H1 (cell line): ENCODE measurements at regions not wholly inside any gene's neighbourhood (a gene's known extent, or its start where the extent isn't known, plus 50 kb on each side); places are given as distances from the start of the nearest gene placed in this dataset.

Experiments used
- CTCF ChIA-PET: fragments of 300-600 bp; sonication (Branson Sonifier 250); formaldehyde crosslinking; loops from one replicate; lab custom pipeline; 2021; ENCODE audit not compliant: partially characterized antibody; lab: Charles Lee
- POLR2A ChIA-PET: fragments of 300-600 bp; sonication (Branson Sonifier 250); formaldehyde crosslinking; loops from one replicate; lab custom pipeline; 2021; ENCODE audit warnings: inconsistent platforms; ENCODE audit not compliant: partially characterized antibody; lab: Charles Lee
- DNase-seq, 2 experiments: peaks; one replicate each; pipeline versions ENCODE4 v3.0.0 to v3.0.0-alpha.2; 2010 to 2022; ENCODE audit warnings: low spot score in 2 of 2, low read depth in 1 of 2, mixed read lengths in 1 of 2
- FAIRE-seq: peaks from 2 replicates; lab custom pipeline; 2011; peaks lifted over from hg19 to GRCh38; lab: Jason Lieb, UNC
- H2AFZ ChIP-seq: 2 replicates; pipeline ENCODE4 v1.8.1; 2012; ENCODE audit warnings: low read length, inconsistent platforms
- H2AK5ac ChIP-seq: 2 replicates; pipeline ENCODE4 v1.6.1; 2013; ENCODE audit warnings: low read depth, low read length
- H2BK120ac ChIP-seq: replicated peaks from 2 replicates; pipeline ENCODE3; 2013; ENCODE audit warnings: low read depth, low read length, inconsistent platforms
- H2BK12ac ChIP-seq: 2 replicates; pipeline ENCODE4 v1.6.1; 2013; ENCODE audit warnings: low read depth, low read length
- H2BK15ac ChIP-seq: 2 replicates; pipeline ENCODE4 v1.6.1; 2013; ENCODE audit warnings: low read length
- H2BK20ac ChIP-seq: 2 replicates; pipeline ENCODE4 v1.6.1; 2013; ENCODE audit warnings: low read length
- H2BK5ac ChIP-seq: 2 replicates; pipeline ENCODE4 v1.6.1; 2013; ENCODE audit warnings: low read depth, low read length
- H3K14ac ChIP-seq: 2 replicates; pipeline ENCODE4 v1.6.1; 2013; ENCODE audit warnings: inconsistent platforms; ENCODE audit not compliant: insufficient read length
- H3K18ac ChIP-seq: 2 replicates; pipeline ENCODE4 v1.6.1; 2013; ENCODE audit warnings: low read length; ENCODE audit errors: extremely low read depth
- H3K23ac ChIP-seq: 2 replicates; pipeline ENCODE4 v1.6.1; 2013; ENCODE audit warnings: inconsistent platforms; ENCODE audit not compliant: insufficient read length
- H3K23me2 ChIP-seq: 2 replicates; pipeline ENCODE4 v1.6.1; 2013; ENCODE audit warnings: low read depth, low read length
- H3K27ac ChIP-seq: 2 replicates; pipeline ENCODE4 v1.6.1; 2011; ENCODE audit warnings: low read depth, low read length, inconsistent platforms
- H3K27me3 ChIP-seq, 4 experiments: replicated peaks in 1 of 4; 1 replicate in 1 of 4; 2 replicates in 3 of 4; pipeline versions ENCODE4 v1.6.1 to v1.8.1; 2011 to 2013; ENCODE audit warnings: low read length in 3 of 4, mild to moderate bottlenecking in 3 of 4, inconsistent platforms in 2 of 4, mixed read lengths in 2 of 4, moderate library complexity in 1 of 4; ENCODE audit not compliant: control insufficient read depth in 3 of 4, insufficient read depth in 3 of 4; ENCODE audit errors: extremely low read depth in 1 of 4
- H3K36me3 ChIP-seq, 4 experiments: 2 replicates each; pipeline versions ENCODE4 v1.6.1 to v1.8.1; 2011 to 2013; ENCODE audit warnings: mild to moderate bottlenecking in 4 of 4, low read length in 3 of 4, moderate library complexity in 2 of 4, control low read depth in 1 of 4, inconsistent platforms in 1 of 4; ENCODE audit not compliant: insufficient read depth in 4 of 4, control insufficient read depth in 2 of 4
- H3K4ac ChIP-seq: replicated peaks from 2 replicates; pipeline ENCODE3; 2013; ENCODE audit warnings: low read length, low read depth, mixed read lengths, inconsistent platforms; ENCODE audit not compliant: insufficient read length
- H3K4me1 ChIP-seq, 4 experiments: replicated peaks in 1 of 4; 1 replicate in 1 of 4; 2 replicates in 3 of 4; pipeline versions ENCODE4 v1.6.1 to v1.8.1; 2011 to 2013; ENCODE audit warnings: low read length in 3 of 4, inconsistent platforms in 2 of 4, mixed read lengths in 1 of 4; ENCODE audit not compliant: insufficient read depth in 4 of 4, control insufficient read depth in 3 of 4
- H3K4me2 ChIP-seq, 2 experiments: 2 replicates each; pipeline versions ENCODE4 v1.6.1 to v1.8.1; 2011 to 2013; ENCODE audit warnings: low read depth in 2 of 2, low read length in 2 of 2, control low read depth in 1 of 2, inconsistent platforms in 1 of 2, mild to moderate bottlenecking in 1 of 2; ENCODE audit not compliant: insufficient read depth in 1 of 2
- H3K4me3 ChIP-seq, 4 experiments: fragments of 200-600, 300-600 bp in 1 of 4; sonication (generic), shearing (Covaris generic), sonication (Bioruptor Twin) in 1 of 4; 2 replicates each; pipeline versions ENCODE4 v1.5.1 to v1.8.1; 2011 to 2016; ENCODE audit warnings: low read length in 4 of 4, low read depth in 3 of 4, control low read depth in 2 of 4, inconsistent platforms in 2 of 4, mild to moderate bottlenecking in 2 of 4, mixed read lengths in 1 of 4, moderate library complexity in 1 of 4; ENCODE audit not compliant: insufficient read depth in 2 of 4; ENCODE audit errors: extremely low read depth in 1 of 4
- H3K56ac ChIP-seq: replicated peaks from 2 replicates; pipeline ENCODE3; 2013; ENCODE audit warnings: low read depth, mild to moderate bottlenecking, mixed read lengths, low read length, inconsistent platforms; ENCODE audit not compliant: insufficient read length
- H3K79me1 ChIP-seq: 2 replicates; pipeline ENCODE4 v1.6.1; 2013; ENCODE audit warnings: low read depth, low read length, control low read depth
- H3K79me2 ChIP-seq, 2 experiments: 2 replicates each; pipeline versions ENCODE4 v1.6.1 to v1.8.1; 2012 to 2013; ENCODE audit warnings: low read length in 2 of 2, mild to moderate bottlenecking in 2 of 2, inconsistent platforms in 1 of 2; ENCODE audit not compliant: insufficient read depth in 2 of 2, control insufficient read depth in 1 of 2
- H3K9ac ChIP-seq, 4 experiments: replicated peaks in 1 of 4; 1 replicate in 1 of 4; 2 replicates in 3 of 4; pipeline versions ENCODE4 v1.6.1 to v1.8.1; 2011 to 2013; ENCODE audit warnings: low read depth in 3 of 4, low read length in 3 of 4, control low read depth in 2 of 4, mild to moderate bottlenecking in 2 of 4, moderate library complexity in 2 of 4, inconsistent platforms in 1 of 4; ENCODE audit errors: extremely low read depth in 1 of 4
- H3K9me3 ChIP-seq, 2 experiments: 2 replicates each; pipeline versions ENCODE4 v1.6.1 to v1.8.1; 2012 to 2013; ENCODE audit warnings: mild to moderate bottlenecking in 2 of 2, moderate library complexity in 2 of 2, control low read depth in 1 of 2, inconsistent platforms in 1 of 2, low read depth in 1 of 2, low read length in 1 of 2, mixed read lengths in 1 of 2; ENCODE audit not compliant: insufficient read depth in 2 of 2
- H4K20me1 ChIP-seq, 2 experiments: replicated peaks in 1 of 2; 2 replicates each; pipeline versions ENCODE3 to v1.8.1; 2011 to 2013; ENCODE audit warnings: inconsistent platforms in 2 of 2, low read length in 2 of 2, mild to moderate bottlenecking in 1 of 2; ENCODE audit not compliant: insufficient read depth in 2 of 2, control insufficient read depth in 1 of 2
- H4K5ac ChIP-seq: 2 replicates; pipeline ENCODE4 v1.6.1; 2013; ENCODE audit warnings: low read length, low read depth, mixed read lengths, inconsistent platforms; ENCODE audit not compliant: insufficient read length
- H4K8ac ChIP-seq: 2 replicates; pipeline ENCODE4 v1.8.0; 2013; ENCODE audit warnings: mild to moderate bottlenecking, moderate library complexity, low read length, inconsistent platforms; ENCODE audit not compliant: insufficient read depth; ENCODE audit errors: extremely low read depth
- H4K91ac ChIP-seq: replicated peaks from 2 replicates; pipeline ENCODE3; 2013; ENCODE audit warnings: low read length, mixed read lengths, inconsistent platforms; ENCODE audit not compliant: insufficient read length
- USF2 ChIP-seq: IDR thresholded peaks from 2 replicates; pipeline ENCODE4 v1.6.1; 2011; ENCODE audit warnings: low read length, improper control_type of control experiment
- whole genome bisulfite sequencing, 2 experiments: shearing (Covaris generic) in 1 of 2; methylation state at CpG; one replicate each; pipeline versions ENCODE4 v1.1.6 to v1.1.7; 2013 to 2015; ENCODE audit warnings: low lambda C conversion rate in 2 of 2, mixed read lengths in 2 of 2, inconsistent platforms in 1 of 2, low coverage in 1 of 2, missing lambda C conversion rate in 1 of 2; ENCODE audit not compliant: insufficient replicate concordance in 2 of 2, insufficient coverage in 1 of 2, insufficient read length in 1 of 2; ENCODE audit errors: extremely low coverage in 1 of 2, missing lambda C conversion rate in 1 of 2; 5-methylcytosine and 5-hydroxymethylcytosine counted together

GRCh38 chrX:25141684-25142083 is 125.9 kb upstream of the ARX start:
- H3K14ac ChIP-seq: no peak overlapping the region
- no peak overlapping the region for H2BK15ac ChIP-seq
- no peaks in the 10 kb centered on the region for H4K20me1 ChIP-seq
- no peak overlapping the region for H3K27ac ChIP-seq
- no peak overlapping the region for H3K4me3 ChIP-seq
- 100% methylated on average over 1 of the region's 1 CpG; no CpG with 5 or more reads in 1 of the 2 experiments for WGBS, 2 experiments
- DNase-seq: no peak
- H4K8ac ChIP-seq: no peak overlapping the region
- CTCF ChIA-PET: interaction anchor here (1.5 kb wide), 1 partner anchor 107 kb away, joined by 4 read pairs; no protein-coding TSS in a partner anchor
- POLR2A ChIA-PET: no interaction called here
- H3K56ac ChIP-seq: no peak overlapping the region
- H3K18ac ChIP-seq: no peak overlapping the region
- H3K9me3 ChIP-seq: no peaks in the 10 kb centered on the region
- H2BK20ac ChIP-seq: no peak overlapping the region
- no peak for FAIRE-seq
- no peaks in the 10 kb centered on the region; a peak in 1 of 7 replicates for H3K4me1 ChIP-seq
- no peaks in the 10 kb centered on the region for H3K79me1 ChIP-seq
- no peak overlapping the region for H3K23ac ChIP-seq
- no peak overlapping the region for H2AK5ac ChIP-seq
- no peaks in the 10 kb centered on the region for H3K23me2 ChIP-seq
- no peak overlapping the region for H3K4ac ChIP-seq
- H3K9ac ChIP-seq: no peak overlapping the region
- no peak overlapping the region for H4K91ac ChIP-seq
- H3K4me2 ChIP-seq: no peak overlapping the region
- no peak overlapping the region for H2BK5ac ChIP-seq
- no peak overlapping the region for H4K5ac ChIP-seq
- no peaks in the 10 kb centered on the region for H3K79me2 ChIP-seq
- H2AFZ ChIP-seq: no peak overlapping the region
- no peaks in the 10 kb centered on the region for H3K36me3 ChIP-seq
- H2BK12ac ChIP-seq: no peak overlapping the region
- H3K27me3 ChIP-seq: no peaks in the 10 kb centered on the region
- H2BK120ac ChIP-seq: no peak overlapping the region
- TF ChIP-seq USF2: no peak
